ENCODE measurements at regions not wholly inside any gene's neighbourhood (a gene's known extent, or its start where the extent isn't known, plus 50 kb on each side); places are given as distances from the start of the nearest gene placed in this dataset.

DNA sequence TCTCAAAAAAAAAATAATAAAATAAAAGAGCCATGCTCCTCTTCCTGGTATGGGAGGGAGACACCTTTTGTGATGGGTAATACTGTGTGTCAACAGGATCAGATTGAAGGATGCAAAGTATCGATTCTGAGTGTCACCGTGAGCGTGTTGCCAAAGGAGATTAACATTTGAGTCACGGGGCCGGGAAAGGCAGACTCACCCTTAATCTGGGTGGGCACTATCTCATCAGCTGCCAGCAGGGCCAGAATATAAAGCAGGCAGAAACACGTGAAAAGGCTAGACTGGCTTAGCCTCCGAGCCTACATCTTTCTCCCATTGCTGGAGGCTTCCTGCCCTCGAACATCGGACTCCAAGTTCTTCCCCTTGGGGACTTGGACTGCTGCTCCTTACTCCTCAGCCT is 95.4 kb downstream of the SHOX start:
- no peaks in the 10 kb centered on the region for H3K4me1 ChIP-seq (ENCODE audit: insufficient read depth, low read length)
- no peak overlapping the region for H3K4me3 ChIP-seq (ENCODE audit: low read length)
- no peaks in the 10 kb centered on the region for H3K27me3 ChIP-seq (ENCODE audit: insufficient read depth, low read length)
- peaks cover 15% of the 10 kb centered on the region for H3K9me3 ChIP-seq (ENCODE audit: low read depth, low read length)

DNA sequence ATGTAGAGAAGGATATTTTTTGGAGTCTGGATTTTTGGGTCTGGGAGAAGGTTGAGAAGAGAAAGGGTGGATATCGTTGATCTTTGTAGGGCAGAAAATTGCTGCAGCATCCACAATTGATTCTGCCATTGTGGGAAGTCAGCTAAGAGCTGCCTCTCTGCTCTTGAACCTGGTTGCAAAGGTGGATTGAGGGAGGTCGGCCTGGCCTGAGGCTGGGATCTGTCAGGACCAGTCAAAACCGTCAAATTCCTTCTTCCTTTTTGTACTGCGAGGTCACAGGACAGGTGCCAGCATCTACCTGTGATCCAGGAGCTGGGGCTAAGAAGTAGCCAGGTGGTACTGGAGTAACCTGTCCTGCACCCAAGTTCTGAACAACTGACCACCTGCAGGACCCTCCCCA is 93.7 kb downstream of the SHOX start:
- H3K27me3 ChIP-seq (ENCODE audit: insufficient read depth, low read length) = no peaks in the 10 kb centered on the region
- no peak overlapping the region for H3K4me3 ChIP-seq (ENCODE audit: low read length)
- no peaks in the 10 kb centered on the region for H3K4me1 ChIP-seq (ENCODE audit: insufficient read depth, low read length)

DNA sequence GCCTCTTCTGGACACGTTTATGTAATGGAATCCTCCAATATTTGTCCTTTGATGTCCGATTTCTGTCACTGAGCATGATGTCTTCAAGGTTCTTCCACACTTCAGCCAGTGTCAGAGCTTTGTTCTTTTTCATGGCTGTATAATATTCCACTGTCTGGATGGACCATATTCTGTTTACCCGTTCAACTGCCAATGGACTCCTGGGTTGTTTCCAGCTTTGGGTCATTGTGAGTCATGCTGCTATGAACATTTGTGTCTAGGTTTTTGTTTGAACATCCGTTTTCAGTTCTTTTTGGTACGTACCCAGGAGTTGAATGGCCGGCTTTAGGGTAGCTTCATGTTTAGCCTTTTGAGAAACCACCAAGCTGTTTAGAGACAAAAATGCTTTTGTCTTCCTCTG is 93.2 kb downstream of the SHOX start:
- Histone ChIP-seq H3K9me3 (ENCODE audit: low read depth, low read length) (peaks cover 15% of the 10 kb centered on the region), H3K4me3 (ENCODE audit: low read length) (no peak overlapping the region), H3K4me1 (ENCODE audit: insufficient read depth, low read length) (no peaks in the 10 kb centered on the region), H3K27me3 (ENCODE audit: insufficient read depth, low read length) (no peaks in the 10 kb centered on the region)

More for the DNA sequence above, 93.7 kb downstream of the SHOX start:
- peaks cover 15% of the 10 kb centered on the region for H3K9me3 ChIP-seq (ENCODE audit: low read depth, low read length)

DNA sequence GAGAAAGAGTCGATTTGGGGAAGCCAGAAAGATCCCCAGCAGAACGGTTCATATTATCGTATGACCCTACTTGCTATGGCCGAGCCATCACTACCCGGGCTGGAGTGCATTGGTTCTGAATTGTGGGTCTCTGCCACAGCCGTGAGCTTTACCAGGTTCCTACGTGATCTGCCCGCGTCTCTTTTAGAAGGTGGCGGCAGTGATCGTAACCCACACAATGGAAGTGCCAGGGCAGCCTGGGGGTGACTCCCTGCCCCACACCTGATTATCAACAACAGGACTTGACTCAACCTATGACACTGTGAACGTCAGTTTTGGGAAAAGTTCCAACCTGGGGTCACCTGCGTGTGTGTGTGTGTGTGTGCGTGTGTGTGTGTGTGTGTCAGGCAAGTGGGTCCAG is 90.8 kb downstream of the SHOX start:
- Histone ChIP-seq H3K9me3 (ENCODE audit: low read depth, low read length) (peaks cover 15% of the 10 kb centered on the region), H3K27me3 (ENCODE audit: insufficient read depth, low read length) (no peaks in the 10 kb centered on the region), H3K4me1 (ENCODE audit: insufficient read depth, low read length) (no peaks in the 10 kb centered on the region), H3K4me3 (ENCODE audit: low read length) (no peak overlapping the region)

DNA sequence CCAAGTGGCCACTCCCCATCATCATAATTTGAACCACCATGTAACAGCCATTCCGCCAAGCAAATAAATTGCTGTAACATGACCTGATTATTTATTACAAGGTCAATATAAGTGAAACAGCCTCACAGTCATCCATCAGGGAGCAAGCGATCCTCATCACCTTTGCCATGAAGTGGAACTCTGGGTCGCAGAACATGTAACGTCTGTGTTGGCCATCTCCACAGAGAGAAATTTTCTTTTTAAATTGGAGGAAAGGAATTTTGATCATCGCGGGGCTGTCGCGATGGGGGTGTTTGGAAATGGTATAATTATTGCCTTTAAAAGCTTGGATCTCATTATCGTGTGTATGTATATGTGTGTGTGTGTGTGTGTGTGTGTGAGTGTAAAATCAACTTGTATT is 90.2 kb downstream of the SHOX start:
- Histone ChIP-seq H3K27me3 (ENCODE audit: insufficient read depth, low read length) (no peaks in the 10 kb centered on the region), H3K4me3 (ENCODE audit: low read length) (no peak overlapping the region), H3K9me3 (ENCODE audit: low read depth, low read length) (peaks cover 15% of the 10 kb centered on the region), H3K4me1 (ENCODE audit: insufficient read depth, low read length) (no peaks in the 10 kb centered on the region)

DNA sequence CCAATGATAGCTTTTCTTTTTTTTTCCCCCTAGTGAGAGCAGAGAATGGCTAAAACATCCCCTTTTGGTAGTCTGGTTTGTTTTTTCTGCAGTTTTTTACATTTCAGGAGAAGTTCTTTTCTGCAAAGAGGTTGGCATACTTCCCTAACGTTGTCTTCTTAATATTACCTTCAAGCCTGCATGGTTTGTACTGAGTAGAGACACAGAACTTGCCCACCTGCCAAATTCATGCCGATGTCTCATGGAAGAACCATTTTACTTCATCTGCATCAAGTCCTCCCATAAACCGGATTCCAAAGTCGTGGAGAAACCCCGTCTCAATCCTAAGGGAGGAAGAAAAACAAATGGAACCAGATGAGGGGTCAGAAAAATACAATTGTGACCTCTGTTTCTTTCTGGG is 89.7 kb downstream of the SHOX start:
- Histone ChIP-seq H3K27me3 (ENCODE audit: insufficient read depth, low read length) (no peaks in the 10 kb centered on the region), H3K4me3 (ENCODE audit: low read length) (no peak overlapping the region), H3K9me3 (ENCODE audit: low read depth, low read length) (peaks cover 15% of the 10 kb centered on the region), H3K4me1 (ENCODE audit: insufficient read depth, low read length) (no peaks in the 10 kb centered on the region)

DNA sequence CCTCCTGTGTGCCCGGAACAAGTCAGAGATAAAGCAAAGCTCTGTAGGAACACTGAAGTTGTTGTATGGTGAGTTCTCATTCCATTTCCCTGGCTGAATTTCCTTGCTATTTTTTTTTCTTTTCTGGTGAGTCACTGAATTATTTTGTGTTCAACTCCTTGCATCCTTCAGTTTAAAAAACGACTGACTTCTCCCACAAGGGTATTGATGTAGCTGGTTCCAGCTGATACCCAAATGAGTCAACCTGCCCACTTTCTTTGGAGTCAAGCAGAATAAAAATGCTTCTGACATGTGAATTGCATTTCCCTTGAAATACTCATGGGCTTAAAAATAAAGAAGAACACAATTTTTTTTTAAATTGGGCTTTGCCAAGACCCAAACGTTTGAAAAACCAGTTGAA is 85.5 kb downstream of the SHOX start:
- Histone ChIP-seq H3K27me3 (ENCODE audit: insufficient read depth, low read length) (no peaks in the 10 kb centered on the region), H3K4me1 (ENCODE audit: insufficient read depth, low read length) (no peaks in the 10 kb centered on the region), H3K4me3 (ENCODE audit: low read length) (no peak overlapping the region), H3K9me3 (ENCODE audit: low read depth, low read length) (peaks cover 8% of the 10 kb centered on the region)

DNA sequence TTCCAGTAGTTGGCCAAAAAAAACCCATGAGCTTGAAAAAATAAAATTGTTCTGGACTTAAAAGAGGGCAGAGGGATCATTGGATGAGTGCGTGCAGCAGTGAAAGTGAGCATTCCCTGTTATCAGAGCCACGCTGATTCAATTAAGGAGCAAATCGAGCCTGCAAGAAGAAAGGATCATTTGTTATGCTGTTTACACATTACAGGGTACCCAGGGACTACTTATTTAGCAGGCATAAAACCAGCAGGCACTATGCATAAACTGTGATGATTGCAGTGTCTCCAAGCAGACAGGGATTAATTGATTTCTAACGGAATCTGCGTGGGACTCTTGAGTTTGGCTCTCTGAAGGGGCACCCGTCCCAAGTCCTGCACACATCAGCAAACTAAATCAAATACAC is 83.5 kb downstream of the SHOX start:
- Histone ChIP-seq H3K4me1 (ENCODE audit: insufficient read depth, low read length) (no peaks in the 10 kb centered on the region), H3K4me3 (ENCODE audit: low read length) (no peak overlapping the region), H3K9me3 (ENCODE audit: low read depth, low read length) (peaks cover 8% of the 10 kb centered on the region), H3K27me3 (ENCODE audit: insufficient read depth, low read length) (no peaks in the 10 kb centered on the region)

All from mononuclear cell (primary cell).